GM12875 (cell line): ENCODE measurements at regions not wholly inside any gene's neighbourhood (a gene's known extent, or its start where the extent isn't known, plus 50 kb on each side); places are given as distances from the start of the nearest gene placed in this dataset.

ENCODE experiments used
- H3K4me3 ChIP-seq: one replicate; pipeline ENCODE4 v1.5.1; 2011; ENCODE audit warnings: low read depth, low read length, control low read depth
- CTCF ChIP-seq: IDR thresholded peaks from 2 replicates; pipeline ENCODE4 v1.5.1; 2011; ENCODE audit warnings: low read depth, mild to moderate bottlenecking, control low read depth, inconsistent platforms, low read length, moderate library complexity, borderline replicate concordance; ENCODE audit not compliant: insufficient read depth

GRCh38 chr4:57554556-57555092 is 444.4 kb upstream of the IGFBP7 start:
- H3K4me3 ChIP-seq = no peak overlapping the region
- no peak for TF ChIP-seq CTCF

DNA sequence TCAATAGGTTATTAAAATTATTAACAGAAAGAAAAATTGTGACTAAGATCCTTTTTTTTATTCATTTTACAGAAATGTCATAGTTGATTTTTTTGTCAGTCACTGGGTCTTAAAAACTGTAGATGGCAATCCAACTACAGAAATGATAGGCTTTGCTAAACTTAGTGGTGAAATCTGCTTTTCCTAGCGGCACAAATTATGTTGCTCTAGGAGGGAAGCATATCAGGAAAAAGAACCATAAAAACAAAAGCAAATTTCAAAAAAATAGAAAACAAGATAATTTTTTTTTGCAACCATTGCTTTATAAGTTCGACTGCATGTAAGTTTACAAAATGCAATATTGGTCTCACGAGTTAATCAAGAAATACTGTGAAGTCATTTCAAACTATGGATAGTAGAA is 443.5 kb upstream of the IGFBP7 start:
- no peak for TF ChIP-seq CTCF
- no peak overlapping the region for H3K4me3 ChIP-seq

- TF ChIP-seq CTCF = no peak
- no peak overlapping the region for H3K4me3 ChIP-seq
Observed at GRCh38 chr4:57550198-57550597, 440.0 kb upstream of the IGFBP7 start.

- H3K4me3 ChIP-seq = no peak overlapping the region
- no peak for TF ChIP-seq CTCF
Observed at GRCh38 chr4:57548856-57549255, 438.7 kb upstream of the IGFBP7 start.

- no peak for TF ChIP-seq CTCF
- no peak overlapping the region for H3K4me3 ChIP-seq
Observed at GRCh38 chr4:57544811-57545654, 434.8 kb upstream of the IGFBP7 start.

DNA sequence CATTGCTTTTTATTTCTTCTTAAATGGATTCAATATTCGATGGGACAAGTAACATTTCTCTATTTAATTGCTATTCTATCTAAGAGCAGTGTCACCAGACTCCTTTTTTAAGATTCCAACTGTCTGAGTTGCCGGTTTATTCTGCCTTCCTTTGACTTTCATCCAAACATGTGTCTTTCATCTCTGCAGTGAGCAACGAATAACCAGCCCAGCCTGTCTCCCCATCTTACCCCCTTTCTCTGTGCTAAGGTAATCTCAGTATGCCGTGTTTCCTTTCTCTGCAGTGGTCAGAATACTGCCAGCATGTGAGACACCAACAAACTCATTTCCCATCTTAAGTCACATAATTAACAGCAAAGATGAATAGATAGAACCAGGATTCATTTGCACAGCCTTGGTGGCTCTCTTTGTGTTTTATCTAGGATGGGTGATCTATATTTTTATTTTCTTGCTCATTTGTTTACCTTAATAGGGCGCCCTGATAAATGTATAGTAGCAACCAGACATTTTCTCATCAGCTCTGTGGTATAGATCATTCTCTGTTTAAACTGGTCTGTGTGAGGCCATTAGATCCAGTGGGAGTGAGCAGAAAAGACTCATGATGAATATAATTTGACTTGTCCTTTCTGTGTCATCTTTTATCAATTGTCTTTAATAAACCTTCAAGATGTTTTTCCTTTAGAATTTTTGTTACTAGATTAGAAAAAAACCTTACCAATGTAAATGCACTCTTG is 394.8 kb upstream of the IGFBP7 start:
- no peak overlapping the region for H3K4me3 ChIP-seq
- TF ChIP-seq CTCF = no peak

GRCh38 chr4:57504139-57504538 is 394.0 kb upstream of the IGFBP7 start:
- no peak overlapping the region for H3K4me3 ChIP-seq
- TF ChIP-seq CTCF = no peak
